Activated T-helper 1 cell treated with anti-CD3 and anti-CD28 coated beads, Interleukin-2, amount 50 U/mL, for 16 hours (primary cell): ENCODE measurements at regions not wholly inside any gene's neighbourhood (a gene's known extent, or its start where the extent isn't known, plus 50 kb on each side); places are given as distances from the start of the nearest gene placed in this dataset.

Source experiments
- DNase-seq, 2 donors: peaks; one replicate each; pipeline ENCODE4 v3.0.0-alpha.2; 2020; ENCODE audit warnings: low read depth in 1 of 2, low spot score in 1 of 2

GRCh38 chr3:29099775-29100174, 181.1 kb upstream of the RBMS3 start:
- no peak for DNase-seq

GRCh38 chr3:29100292-29100691, 180.6 kb upstream of the RBMS3 start:
- no peak for DNase-seq

- no peak for DNase-seq
These were observed 152.9 kb upstream of the RBMS3 start for GRCh38 chr3:29128001-29128400.

GRCh38 chr3:29137601-29138000, 143.3 kb upstream of the RBMS3 start:
- no peak for DNase-seq

GRCh38 chr3:29138171-29138570, 142.7 kb upstream of the RBMS3 start:
- no peak for DNase-seq

GRCh38 chr3:29140666-29141065, 140.2 kb upstream of the RBMS3 start:
- DNase-seq = no peak

GRCh38 chr3:29141197-29141917, 139.5 kb upstream of the RBMS3 start:
- no peak for DNase-seq

- DNase-seq = no peak
These were observed 139.0 kb upstream of the RBMS3 start for GRCh38 chr3:29141918-29142275.

- no peak for DNase-seq
These were observed 137.7 kb upstream of the RBMS3 start for GRCh38 chr3:29143151-29143550.

GRCh38 chr3:29144361-29144760, 136.5 kb upstream of the RBMS3 start:
- no peak for DNase-seq

GRCh38 chr3:29144807-29145206, 136.1 kb upstream of the RBMS3 start:
- DNase-seq = no peak

GRCh38 chr3:29145360-29145759, 135.5 kb upstream of the RBMS3 start:
- no peak for DNase-seq

- no peak for DNase-seq
These were observed 128.5 kb upstream of the RBMS3 start for GRCh38 chr3:29152379-29152778.

- DNase-seq = no peak
These were observed 127.1 kb upstream of the RBMS3 start for GRCh38 chr3:29153811-29154210.

GRCh38 chr3:29156086-29156715, 124.7 kb upstream of the RBMS3 start:
- DNase-seq = no peak

GRCh38 chr3:29164825-29165224, 116.0 kb upstream of the RBMS3 start:
- DNase-seq = no peak

- DNase-seq = no peak
These were observed 113.7 kb upstream of the RBMS3 start for GRCh38 chr3:29167180-29167579.

GRCh38 chr3:29168081-29168480, 112.8 kb upstream of the RBMS3 start:
- no peak for DNase-seq

GRCh38 chr3:29168696-29169095, 112.2 kb upstream of the RBMS3 start:
- no peak for DNase-seq

- DNase-seq = no peak
These were observed 111.4 kb upstream of the RBMS3 start for GRCh38 chr3:29169451-29169850.

- no peak for DNase-seq
These were observed 109.6 kb upstream of the RBMS3 start for GRCh38 chr3:29171043-29171990.

- no peak for DNase-seq
These were observed 104.4 kb upstream of the RBMS3 start for GRCh38 chr3:29176501-29176900.
